OCI-LY1 (cell line): ENCODE measurements at regions not wholly inside any gene's neighbourhood (a gene's known extent, or its start where the extent isn't known, plus 50 kb on each side); places are given as distances from the start of the nearest gene placed in this dataset.

ENCODE experiments used
- H2AFZ ChIP-seq: fragments of 200-600 bp; sonication (generic), shearing (Covaris generic); 2 replicates; pipeline ENCODE4 v1.6.0; 2014; ENCODE audit warnings: antibody characterized with exemption, mild to moderate bottlenecking, low read length
- H3F3A ChIP-seq: fragments of 200-600 bp; sonication (generic), shearing (Covaris generic); 2 replicates; pipeline ENCODE4 v1.6.0; 2014; ENCODE audit warnings: mild to moderate bottlenecking, antibody characterized with exemption, low read length, moderate library complexity; ENCODE audit not compliant: insufficient read depth
- H3K27ac ChIP-seq: fragments of 200-600 bp; sonication (generic); 2 replicates; pipeline ENCODE4 v1.5.1; 2014; ENCODE audit warnings: low read length, mixed run types, mild to moderate bottlenecking, low read depth; ENCODE audit not compliant: poor library complexity, severe bottlenecking
- H3K27me3 ChIP-seq: fragments of 200-600 bp; sonication (generic); 2 replicates; pipeline ENCODE4 v1.6.0; 2014; ENCODE audit warnings: antibody characterized with exemption, mild to moderate bottlenecking, low read length, moderate library complexity; ENCODE audit not compliant: insufficient read depth
- H3K36me3 ChIP-seq: fragments of 200-600 bp; sonication (generic); 2 replicates; pipeline ENCODE4 v1.6.1; 2014; ENCODE audit warnings: mild to moderate bottlenecking, antibody characterized with exemption, low read length, moderate library complexity, mixed read lengths; ENCODE audit not compliant: insufficient read depth
- H3K4me1 ChIP-seq: fragments of 200-600 bp; sonication (generic); 2 replicates; pipeline ENCODE4 v1.5.1; 2014; ENCODE audit warnings: mild to moderate bottlenecking, low read length, moderate library complexity; ENCODE audit not compliant: insufficient read depth, severe bottlenecking
- H3K4me2 ChIP-seq: fragments of 200-600 bp; sonication (generic), shearing (Covaris generic); 2 replicates; pipeline ENCODE4 v1.6.1; 2014; ENCODE audit warnings: low read length
- H3K4me3 ChIP-seq: fragments of 200-600 bp; sonication (generic); 2 replicates; pipeline ENCODE4 v1.5.1; 2014; ENCODE audit warnings: low read length, low read depth, mild to moderate bottlenecking, mixed read lengths; ENCODE audit not compliant: poor library complexity, severe bottlenecking
- H3K79me2 ChIP-seq: fragments of 200-600 bp; shearing (Covaris generic); 2 replicates; pipeline ENCODE4 v1.6.1; 2016; ENCODE audit warnings: mixed run types, low read length, mixed read lengths; ENCODE audit not compliant: insufficient read depth
- H3K9ac ChIP-seq: fragments of 200-600 bp; sonication (generic), shearing (Covaris generic); 2 replicates; pipeline ENCODE4 v1.6.1; 2014; ENCODE audit warnings: mild to moderate bottlenecking, low read length, mixed read lengths
- H3K9me2 ChIP-seq: fragments of 200-600 bp; sonication (generic), shearing (Covaris generic); 2 replicates; pipeline ENCODE4 v1.6.1; 2014; ENCODE audit warnings: low read depth, mild to moderate bottlenecking, low read length, mixed read lengths
- H3K9me3 ChIP-seq: fragments of 200-600 bp; shearing (Covaris generic); 2 replicates; pipeline ENCODE4 v1.6.1; 2014; ENCODE audit warnings: low read length, mixed read lengths
- H4K20me1 ChIP-seq: fragments of 200-600 bp; sonication (generic), shearing (Covaris generic); 2 replicates; pipeline ENCODE4 v1.6.0; 2016; ENCODE audit warnings: mild to moderate bottlenecking, low read length; ENCODE audit not compliant: insufficient read depth
- CTCF ChIP-seq: fragments of 200-600 bp; sonication (generic), shearing (Covaris generic); IDR thresholded peaks from 2 replicates; pipeline ENCODE4 v1.5.1; 2017; ENCODE audit warnings: mild to moderate bottlenecking, antibody characterized with exemption, low read length, moderate library complexity, mixed read lengths
- EZH2 ChIP-seq: fragments of 200-600 bp; sonication (generic), shearing (Covaris generic); IDR thresholded peaks from 2 replicates; pipeline ENCODE4 v1.8.0; 2017; ENCODE audit warnings: borderline replicate concordance, mixed run types, mild to moderate bottlenecking, antibody characterized with exemption, low read length, moderate library complexity, mixed read lengths

DNA sequence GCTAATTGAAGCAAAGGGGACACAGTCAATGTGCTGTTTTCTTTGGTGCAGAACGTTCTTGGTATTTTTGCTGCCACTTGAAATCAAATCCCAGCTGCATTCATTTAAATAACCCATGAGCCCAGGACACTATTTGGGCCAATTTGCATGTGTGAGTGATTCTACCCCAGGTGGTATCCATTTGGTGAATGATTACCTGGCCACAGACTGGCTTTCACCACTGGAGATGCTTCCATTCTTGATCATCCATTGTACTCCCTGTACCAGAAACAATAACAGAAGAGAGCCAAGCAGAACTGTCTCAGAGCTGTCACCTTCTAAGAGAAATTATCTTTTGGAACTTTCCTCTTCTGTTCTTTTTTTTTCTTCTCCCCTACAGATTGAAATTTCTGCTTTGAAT is 139.7 kb upstream of the RARB start:
- Histone ChIP-seq H3K27ac (no peak overlapping the region), H2AFZ (no peak overlapping the region), H3K9me3 (no peaks in the 10 kb centered on the region), H3K9me2 (no peaks in the 10 kb centered on the region), H3K36me3 (no peaks in the 10 kb centered on the region), H3K4me3 (no peak overlapping the region), H3K4me1 (no peaks in the 10 kb centered on the region), H3F3A (no peaks in the 10 kb centered on the region), H3K4me2 (no peak overlapping the region), H4K20me1 (no peaks in the 10 kb centered on the region), H3K9ac (no peak overlapping the region), H3K79me2 (no peaks in the 10 kb centered on the region), H3K27me3 (no peaks in the 10 kb centered on the region)
- no peak for TF ChIP-seq CTCF
- no peak for TF ChIP-seq EZH2

- Histone ChIP-seq H3K36me3 (no peaks in the 10 kb centered on the region), H3K79me2 (no peaks in the 10 kb centered on the region), H3K4me2 (no peak overlapping the region), H3K4me3 (no peak overlapping the region), H3K27ac (no peak overlapping the region), H3K9me2 (no peaks in the 10 kb centered on the region), H3K27me3 (no peaks in the 10 kb centered on the region), H3K9me3 (no peaks in the 10 kb centered on the region), H3K4me1 (no peaks in the 10 kb centered on the region), H3K9ac (no peak overlapping the region), H4K20me1 (no peaks in the 10 kb centered on the region), H2AFZ (no peak overlapping the region), H3F3A (no peaks in the 10 kb centered on the region)
- TF ChIP-seq CTCF = no peak
- TF ChIP-seq EZH2 = no peak
Measured at GRCh38 chr3:25289156-25289555, 138.9 kb upstream of the RARB start.

GRCh38 chr3:25289663-25290062 is 138.4 kb upstream of the RARB start:
- Histone ChIP-seq H3K27me3 (no peaks in the 10 kb centered on the region), H2AFZ (no peak overlapping the region), H3K4me3 (no peak overlapping the region), H3K4me2 (no peak overlapping the region), H3K36me3 (no peaks in the 10 kb centered on the region), H3K9ac (no peak overlapping the region), H4K20me1 (no peaks in the 10 kb centered on the region), H3F3A (no peaks in the 10 kb centered on the region), H3K9me2 (no peaks in the 10 kb centered on the region), H3K79me2 (no peaks in the 10 kb centered on the region), H3K27ac (no peak overlapping the region), H3K4me1 (no peaks in the 10 kb centered on the region), H3K9me3 (no peaks in the 10 kb centered on the region)
- TF ChIP-seq EZH2 (no peak), CTCF (no peak)
